ENCODE measurements at regions not wholly inside any gene's neighbourhood (a gene's known extent, or its start where the extent isn't known, plus 50 kb on each side); places are given as distances from the start of the nearest gene placed in this dataset.

- no peak for TF ChIP-seq CTCF (IDR thresholded peaks at IDR 0.05; ENCODE audit: insufficient read depth, low read length, poor library complexity, severe bottlenecking)
- H3K36me3 ChIP-seq (ENCODE audit: control insufficient read depth, insufficient read depth, low read length) = no peaks in the 10 kb centered on the region
- H3K4me3 ChIP-seq (replicated peaks; ENCODE audit: low read depth, low read length) = no peak overlapping the region
- H3K27me3 ChIP-seq (replicated peaks; ENCODE audit: control insufficient read depth, insufficient read depth, low read length) = no peaks in the 10 kb centered on the region
- DNase-seq (ENCODE audit: extremely low read depth, insufficient read length) = no peak
These were observed 325.4 kb upstream of the SEMA3C start for GRCh38 chr7:81244224-81244623.

GRCh38 chr7:81236560-81236959 is 317.7 kb upstream of the SEMA3C start:
- no peaks in the 10 kb centered on the region for H3K27me3 ChIP-seq (replicated peaks; ENCODE audit: control insufficient read depth, insufficient read depth, low read length)
- no peak for DNase-seq (ENCODE audit: extremely low read depth, insufficient read length)
- H3K4me3 ChIP-seq (replicated peaks; ENCODE audit: low read depth, low read length) = no peak overlapping the region
- H3K36me3 ChIP-seq (ENCODE audit: control insufficient read depth, insufficient read depth, low read length) = no peaks in the 10 kb centered on the region
- TF ChIP-seq CTCF (IDR thresholded peaks at IDR 0.05; ENCODE audit: insufficient read depth, low read length, poor library complexity, severe bottlenecking) = no peak

GRCh38 chr7:81235997-81236396 is 317.1 kb upstream of the SEMA3C start:
- H3K36me3 ChIP-seq (ENCODE audit: control insufficient read depth, insufficient read depth, low read length) = no peaks in the 10 kb centered on the region
- TF ChIP-seq CTCF (IDR thresholded peaks at IDR 0.05; ENCODE audit: insufficient read depth, low read length, poor library complexity, severe bottlenecking) = no peak
- no peak for DNase-seq (ENCODE audit: extremely low read depth, insufficient read length)
- no peak overlapping the region for H3K4me3 ChIP-seq (replicated peaks; ENCODE audit: low read depth, low read length)
- H3K27me3 ChIP-seq (replicated peaks; ENCODE audit: control insufficient read depth, insufficient read depth, low read length) = no peaks in the 10 kb centered on the region

DNA sequence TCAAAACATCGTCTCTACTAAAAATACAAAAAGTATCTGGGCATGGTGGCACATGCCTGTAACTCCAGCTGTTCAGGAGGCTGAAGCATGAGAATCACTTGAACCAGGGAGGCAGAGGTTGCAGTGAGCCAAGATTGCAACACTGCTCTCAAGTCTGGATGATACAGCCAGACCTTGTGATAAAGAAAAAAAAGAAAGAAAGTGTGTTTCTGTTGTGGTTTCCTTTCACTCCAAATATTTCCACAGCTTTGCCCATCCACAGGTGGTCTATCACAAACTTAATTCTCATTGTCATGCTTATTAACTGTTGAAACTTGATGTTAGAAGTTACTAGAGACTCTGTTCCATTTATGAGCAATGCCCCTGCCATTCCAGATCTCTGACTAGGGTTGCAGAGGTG is 316.0 kb upstream of the SEMA3C start:
- H3K4me3 ChIP-seq (replicated peaks; ENCODE audit: low read depth, low read length) = no peak overlapping the region
- H3K27me3 ChIP-seq (replicated peaks; ENCODE audit: control insufficient read depth, insufficient read depth, low read length) = no peaks in the 10 kb centered on the region
- no peak for TF ChIP-seq CTCF (IDR thresholded peaks at IDR 0.05; ENCODE audit: insufficient read depth, low read length, poor library complexity, severe bottlenecking)
- H3K36me3 ChIP-seq (ENCODE audit: control insufficient read depth, insufficient read depth, low read length) = no peaks in the 10 kb centered on the region
- no peak for DNase-seq (ENCODE audit: extremely low read depth, insufficient read length)

DNA sequence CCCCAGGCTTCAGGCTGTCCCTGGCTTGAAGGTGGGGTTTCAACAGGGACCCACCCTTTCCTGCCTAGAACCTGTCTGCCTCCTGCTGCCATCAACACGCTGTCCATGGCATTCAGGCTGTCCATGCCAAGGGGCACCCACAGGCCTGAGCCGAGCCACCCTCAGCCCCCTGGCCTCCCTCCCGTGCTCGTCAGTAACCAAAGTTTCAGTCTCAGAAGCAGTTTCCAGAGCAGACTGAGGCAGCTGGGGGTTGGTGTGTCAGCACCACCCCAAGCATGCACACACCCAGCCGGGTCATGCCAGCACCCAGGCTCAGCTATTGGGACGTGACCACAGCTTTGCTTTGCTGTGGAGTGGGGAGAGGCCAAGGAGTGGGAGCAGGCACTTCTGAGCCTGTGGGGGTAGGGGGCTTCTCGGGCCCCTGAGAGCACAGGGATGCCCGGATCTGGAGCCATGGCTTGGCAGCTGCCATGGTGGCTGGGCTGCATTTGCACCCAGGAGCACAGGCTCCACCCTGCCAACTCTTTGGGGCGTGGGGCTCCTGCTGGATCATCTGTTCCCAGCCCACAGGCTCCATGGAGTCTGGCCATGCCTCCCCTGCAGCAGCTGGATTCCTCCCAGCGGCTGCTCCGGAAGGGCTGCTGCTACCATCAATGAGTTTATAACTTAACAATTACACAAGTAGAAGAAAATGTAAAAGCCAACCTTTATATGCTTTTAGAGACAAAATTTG is 314.5 kb upstream of the SEMA3C start:
- no peak for DNase-seq (ENCODE audit: extremely low read depth, insufficient read length)
- no peak overlapping the region for H3K4me3 ChIP-seq (replicated peaks; ENCODE audit: low read depth, low read length)
- no peak for TF ChIP-seq CTCF (IDR thresholded peaks at IDR 0.05; ENCODE audit: insufficient read depth, low read length, poor library complexity, severe bottlenecking)
- no peaks in the 10 kb centered on the region for H3K36me3 ChIP-seq (ENCODE audit: control insufficient read depth, insufficient read depth, low read length)
- H3K27me3 ChIP-seq (replicated peaks; ENCODE audit: control insufficient read depth, insufficient read depth, low read length) = no peaks in the 10 kb centered on the region

Measured in GM06990 (cell line).